Thymus (tissue), 11 donors: ENCODE measurements at regions not wholly inside any gene's neighbourhood (a gene's known extent, or its start where the extent isn't known, plus 50 kb on each side); places are given as distances from the start of the nearest gene placed in this dataset.

ENCODE experiments used
- DNase-seq, 9 donors: peaks; one replicate each; pipeline ENCODE4 v3.0.0-alpha.2; 2013; ENCODE audit warnings: low spot score in 9 of 9, low read depth in 6 of 9, missing footprints in 1 of 9
- H3K27ac ChIP-seq, 2 donors: one replicate each; pipeline ENCODE4 v1.5.1; 2013; ENCODE audit warnings: control low read depth in 1 of 2, low read depth in 1 of 2, low read length in 1 of 2, mild to moderate bottlenecking in 1 of 2, moderate library complexity in 1 of 2
- H3K27me3 ChIP-seq, 2 donors: one replicate each; pipeline ENCODE4 v1.5.1; 2013; ENCODE audit warnings: low read length in 1 of 2; ENCODE audit not compliant: control insufficient read depth in 2 of 2, insufficient read depth in 1 of 2
- H3K36me3 ChIP-seq, 2 donors: one replicate each; pipeline ENCODE4 v1.5.1; 2013; ENCODE audit warnings: low read length in 1 of 2, mild to moderate bottlenecking in 1 of 2, moderate library complexity in 1 of 2; ENCODE audit not compliant: control insufficient read depth in 2 of 2, insufficient read depth in 2 of 2
- H3K4me1 ChIP-seq, 2 donors: one replicate each; pipeline ENCODE4 v1.5.1; 2013; ENCODE audit warnings: low read length in 2 of 2; ENCODE audit not compliant: control insufficient read depth in 2 of 2, insufficient read depth in 2 of 2
- H3K4me3 ChIP-seq, 2 donors: one replicate each; pipeline ENCODE4 v1.5.1; 2013; ENCODE audit warnings: low read length in 2 of 2, control low read depth in 1 of 2, mild to moderate bottlenecking in 1 of 2
- H3K9me3 ChIP-seq, 2 donors: one replicate each; pipeline ENCODE4 v1.5.1; 2013; ENCODE audit warnings: low read length in 1 of 2, mild to moderate bottlenecking in 1 of 2; ENCODE audit not compliant: control insufficient read depth in 2 of 2, insufficient read depth in 1 of 2
- WGBS: extraction: QIAGEN DNeasy Blood & Tissue Kit; methylation state at CpG from one replicate; pipeline ENCODE4 v1.1.7; 2013; 5-methylcytosine and 5-hydroxymethylcytosine counted together
- donor health status: healthy.

DNA sequence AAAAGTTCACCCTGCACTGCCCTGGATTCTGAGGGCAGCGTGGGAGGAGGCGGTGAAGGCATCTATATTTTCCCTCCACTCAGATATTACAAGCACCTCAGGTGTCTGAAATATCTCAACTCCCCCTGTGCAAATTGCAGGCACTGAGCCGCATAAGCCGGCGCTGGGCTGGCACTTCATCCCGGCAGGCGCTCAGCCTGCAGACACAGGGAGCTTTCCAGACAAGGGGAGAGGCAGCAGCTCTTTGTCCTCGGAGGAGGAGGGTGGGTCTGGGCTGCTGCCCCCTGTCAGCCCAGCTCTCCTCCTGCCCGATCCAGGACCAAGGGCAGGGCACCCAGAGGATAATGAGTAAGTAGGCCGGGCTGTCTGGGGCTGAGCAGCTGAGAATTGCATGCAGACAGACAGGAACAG lies 189.3 kb upstream of the MYT1L start:
- H3K9me3 ChIP-seq = no peaks in the 10 kb centered on the region
- no peak overlapping the region for H3K4me3 ChIP-seq
- no peak for DNase-seq
- no peaks in the 10 kb centered on the region for H3K27me3 ChIP-seq
- H3K4me1 ChIP-seq = no peaks in the 10 kb centered on the region
- H3K36me3 ChIP-seq = no peaks in the 10 kb centered on the region
- no peak overlapping the region for H3K27ac ChIP-seq
- WGBS = 78% methylated on average over 10 of the region's 10 CpGs

DNA sequence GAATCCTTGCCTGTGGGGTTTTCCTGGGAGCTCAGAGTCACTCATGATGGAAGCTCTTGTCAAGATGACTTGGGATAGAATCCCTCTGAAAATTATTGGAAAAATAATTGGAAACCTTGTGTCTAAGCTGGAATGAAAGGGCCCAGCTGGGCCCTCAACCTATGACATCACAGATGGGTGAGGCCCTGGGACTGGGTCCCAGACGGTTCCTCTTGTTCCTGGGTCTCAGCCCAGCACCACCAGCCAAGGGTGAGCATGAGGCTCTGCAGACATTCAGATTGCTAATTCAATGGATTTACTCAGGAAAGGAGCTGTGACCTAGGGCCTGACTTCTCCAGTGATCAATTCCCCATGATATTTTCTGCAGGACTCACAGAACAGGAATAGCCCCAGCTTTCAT lies 188.3 kb upstream of the MYT1L start:
- H3K9me3 ChIP-seq = no peaks in the 10 kb centered on the region
- no peak overlapping the region for H3K27ac ChIP-seq
- no peak overlapping the region for H3K4me3 ChIP-seq
- no peaks in the 10 kb centered on the region for H3K27me3 ChIP-seq
- no peaks in the 10 kb centered on the region for H3K4me1 ChIP-seq
- no peaks in the 10 kb centered on the region for H3K36me3 ChIP-seq
- WGBS = 95% methylated on average over 1 of the region's 1 CpG
- no peak for DNase-seq

DNA sequence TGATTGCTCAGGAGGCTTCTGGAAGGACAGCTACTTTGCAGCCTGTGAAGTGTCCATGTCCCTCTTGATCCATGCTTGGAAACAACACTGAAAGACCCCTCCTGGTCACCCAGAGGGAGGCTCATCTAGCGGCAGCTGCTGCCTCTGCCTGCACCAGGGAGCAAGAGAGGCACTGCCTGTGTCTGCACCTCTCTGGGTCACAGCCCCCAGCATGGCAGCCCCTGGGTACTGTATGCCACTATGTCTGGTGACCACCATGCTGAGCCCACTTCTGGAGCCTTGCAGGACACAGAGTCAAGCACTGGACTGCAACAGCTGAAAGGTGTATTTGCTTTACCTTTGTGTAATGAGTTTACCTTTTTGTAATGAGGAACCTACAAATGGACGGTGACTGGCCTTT lies 186.3 kb upstream of the MYT1L start:
- WGBS = 90% methylated on average over 2 of the region's 2 CpGs
- no peaks in the 10 kb centered on the region for H3K9me3 ChIP-seq
- no peak overlapping the region for H3K27ac ChIP-seq
- no peaks in the 10 kb centered on the region for H3K4me1 ChIP-seq
- H3K4me3 ChIP-seq = no peak overlapping the region
- H3K36me3 ChIP-seq = no peaks in the 10 kb centered on the region
- DNase-seq = no peak
- no peaks in the 10 kb centered on the region for H3K27me3 ChIP-seq

DNA sequence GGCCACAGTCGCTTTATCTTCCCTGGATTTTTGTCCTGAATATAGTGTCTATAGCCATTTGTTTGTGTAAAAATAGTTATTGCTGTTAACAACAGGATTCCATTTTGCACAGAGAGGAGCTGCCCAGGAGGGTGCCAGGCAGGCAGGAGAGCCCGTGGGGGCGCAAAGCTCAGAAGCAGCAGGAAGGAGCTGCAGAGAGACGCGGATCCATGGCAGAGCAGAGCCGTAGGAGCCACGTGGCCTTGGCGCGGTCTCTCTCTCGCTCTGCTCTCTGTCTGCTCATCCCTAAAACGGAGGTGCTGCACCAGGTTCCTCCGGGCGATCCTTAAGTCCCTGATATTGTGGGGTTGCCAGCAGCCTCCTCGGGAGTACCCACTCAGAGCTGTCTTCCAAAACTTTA lies 185.3 kb upstream of the MYT1L start:
- WGBS = 95% methylated on average over 14 of the region's 14 CpGs
- no peak overlapping the region for H3K27ac ChIP-seq
- H3K27me3 ChIP-seq = no peaks in the 10 kb centered on the region
- no peak overlapping the region for H3K4me3 ChIP-seq
- H3K36me3 ChIP-seq = no peaks in the 10 kb centered on the region
- no peak for DNase-seq
- H3K4me1 ChIP-seq = no peaks in the 10 kb centered on the region
- H3K9me3 ChIP-seq = no peaks in the 10 kb centered on the region

DNA sequence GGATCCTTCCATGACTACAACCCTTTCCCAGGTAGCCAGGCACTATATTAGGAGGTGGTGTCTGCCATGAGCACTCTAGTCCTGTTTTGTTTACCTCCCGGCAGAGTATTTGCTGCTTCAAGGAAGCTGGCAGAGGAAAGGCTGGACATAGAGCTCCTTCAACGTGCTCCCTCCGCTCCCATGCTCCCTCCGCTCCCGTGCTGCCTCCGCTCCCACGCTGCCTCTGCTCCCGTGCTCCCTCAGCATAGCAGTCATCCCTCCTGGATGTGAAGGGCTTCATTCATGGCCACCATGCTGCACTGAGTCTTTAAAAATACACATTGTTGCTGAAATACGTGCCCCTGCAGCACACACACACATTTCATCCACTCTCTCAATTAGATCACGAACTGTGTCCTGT lies 181.9 kb upstream of the MYT1L start:
- H3K36me3 ChIP-seq = no peaks in the 10 kb centered on the region
- H3K4me3 ChIP-seq = no peak overlapping the region
- no peaks in the 10 kb centered on the region for H3K27me3 ChIP-seq
- H3K4me1 ChIP-seq = no peaks in the 10 kb centered on the region
- H3K27ac ChIP-seq = no peak overlapping the region
- no peak for DNase-seq
- no peaks in the 10 kb centered on the region for H3K9me3 ChIP-seq
- 87% methylated on average over 10 of the region's 10 CpGs for WGBS

DNA sequence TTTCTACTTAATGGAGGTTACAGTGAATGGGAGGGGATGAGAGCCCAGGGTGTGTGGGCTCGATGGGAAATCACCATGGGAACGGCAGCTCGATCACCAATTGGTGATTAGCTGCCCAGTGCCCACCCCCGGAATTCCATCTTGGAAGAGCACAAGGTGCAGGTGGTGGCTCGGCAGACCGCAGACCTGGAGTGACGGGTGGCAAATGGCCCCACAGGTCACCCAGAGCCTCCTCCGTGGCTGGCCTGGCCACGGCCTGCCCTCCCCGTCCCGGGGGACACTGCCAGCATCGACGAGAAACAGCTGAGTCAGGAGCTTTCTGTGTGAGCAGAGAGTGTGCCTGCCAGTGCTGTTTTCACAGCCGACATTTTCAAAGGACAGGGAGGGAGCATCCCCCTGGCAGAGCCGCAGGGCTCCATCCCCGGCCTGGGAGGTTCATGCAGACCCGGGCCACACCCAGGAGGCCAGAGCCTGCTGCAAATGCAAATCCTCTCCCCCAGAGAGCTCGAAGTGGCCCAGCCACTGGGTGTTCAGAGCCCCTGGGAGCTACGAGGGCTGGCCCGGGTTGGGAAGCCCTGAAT lies 176.4 kb upstream of the MYT1L start:
- Histone ChIP-seq H3K9me3 (no peaks in the 10 kb centered on the region), H3K27ac (no peak overlapping the region), H3K36me3 (no peaks in the 10 kb centered on the region), H3K4me1 (no peaks in the 10 kb centered on the region), H3K27me3 (peaks cover 0 to 2% of the 10 kb centered on the region in 2 donors), H3K4me3 (no peak overlapping the region)
- no peak for DNase-seq
- WGBS = 87% methylated on average over 20 of the region's 20 CpGs

DNA sequence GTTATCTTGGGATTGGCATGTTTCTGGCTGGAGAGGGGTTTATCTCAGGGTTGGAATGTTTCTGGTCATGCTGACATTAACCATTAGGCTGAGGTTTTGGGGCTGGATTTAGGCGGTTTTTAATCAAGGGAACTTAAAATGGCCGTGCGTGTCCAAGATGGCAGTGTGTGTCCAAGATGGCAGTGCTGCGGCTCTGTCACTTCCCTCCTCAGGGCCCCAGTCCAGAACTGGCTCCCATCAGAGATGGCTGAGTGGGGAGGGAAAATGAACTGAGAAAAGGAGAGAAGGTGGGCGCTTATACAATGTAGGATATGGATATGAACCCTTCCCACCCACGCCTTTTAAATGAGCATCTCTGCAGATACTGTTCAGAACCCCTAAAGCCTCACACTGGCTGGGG lies 175.5 kb upstream of the MYT1L start:
- Histone ChIP-seq H3K27ac (no peak overlapping the region), H3K36me3 (no peaks in the 10 kb centered on the region), H3K9me3 (no peaks in the 10 kb centered on the region), H3K27me3 (peaks cover 0 to 2% of the 10 kb centered on the region in 2 donors), H3K4me1 (no peaks in the 10 kb centered on the region), H3K4me3 (no peak overlapping the region)
- WGBS = 99% methylated on average over 6 of the region's 6 CpGs
- no peak for DNase-seq

DNA sequence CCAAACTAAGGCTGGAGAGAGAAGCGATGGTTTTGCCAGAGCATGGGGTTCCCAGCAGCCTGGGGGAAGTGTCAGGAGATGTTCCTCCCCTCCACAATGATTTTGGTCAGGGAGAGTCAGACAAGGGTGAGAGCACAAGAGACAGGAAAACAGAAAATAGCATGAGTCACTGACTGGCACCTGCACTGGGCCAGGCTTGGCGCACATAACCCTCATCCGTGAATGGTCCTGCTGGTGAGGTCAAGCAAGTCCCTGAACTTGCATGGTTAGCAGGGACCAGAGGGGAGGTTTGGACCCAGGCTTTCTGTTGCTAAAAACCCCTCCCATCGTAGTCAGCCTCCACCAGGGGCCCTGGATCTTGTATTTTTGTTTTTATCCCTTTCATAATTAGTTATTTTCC lies 174.5 kb upstream of the MYT1L start:
- Histone ChIP-seq H3K4me3 (no peak overlapping the region), H3K36me3 (no peaks in the 10 kb centered on the region), H3K27me3 (peaks cover 0 to 2% of the 10 kb centered on the region in 2 donors), H3K4me1 (no peaks in the 10 kb centered on the region), H3K27ac (no peak overlapping the region), H3K9me3 (no peaks in the 10 kb centered on the region)
- DNase-seq = no peak
- 89% methylated on average over 4 of the region's 4 CpGs for WGBS

DNA sequence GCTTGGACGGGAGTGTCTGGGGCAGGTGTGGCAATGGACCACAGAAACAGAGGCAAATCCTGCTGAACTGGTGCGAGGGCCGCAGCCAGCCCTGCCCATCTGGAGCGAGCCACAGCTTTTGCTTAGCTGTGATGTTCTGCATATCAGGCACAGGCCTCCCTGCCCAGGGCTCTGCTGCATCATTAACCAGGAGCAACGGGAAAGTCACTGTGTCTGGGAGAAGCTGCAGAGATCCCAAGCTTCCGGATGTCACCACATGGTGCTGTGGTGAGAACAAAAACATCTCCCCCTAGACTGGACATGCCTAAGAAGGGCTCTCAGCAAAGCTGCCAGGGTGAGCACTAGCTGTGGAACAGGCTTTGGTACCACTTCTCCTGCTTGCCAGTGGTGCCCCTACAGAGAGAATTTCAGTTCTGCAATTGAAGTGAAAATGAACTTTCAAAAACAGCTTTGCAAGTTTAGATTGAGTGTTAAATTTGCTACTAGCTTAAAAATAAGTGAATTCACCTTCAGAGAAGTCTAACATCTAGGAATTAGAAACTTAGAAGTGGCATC lies 172.9 kb upstream of the MYT1L start:
- Histone ChIP-seq H3K4me1 (no peaks in the 10 kb centered on the region), H3K4me3 (no peak overlapping the region), H3K27ac (no peak overlapping the region), H3K36me3 (no peaks in the 10 kb centered on the region), H3K27me3 (peaks cover 0 to 2% of the 10 kb centered on the region in 2 donors), H3K9me3 (no peaks in the 10 kb centered on the region)
- 91% methylated on average over 6 of the region's 6 CpGs for WGBS
- DNase-seq = no peak

DNA sequence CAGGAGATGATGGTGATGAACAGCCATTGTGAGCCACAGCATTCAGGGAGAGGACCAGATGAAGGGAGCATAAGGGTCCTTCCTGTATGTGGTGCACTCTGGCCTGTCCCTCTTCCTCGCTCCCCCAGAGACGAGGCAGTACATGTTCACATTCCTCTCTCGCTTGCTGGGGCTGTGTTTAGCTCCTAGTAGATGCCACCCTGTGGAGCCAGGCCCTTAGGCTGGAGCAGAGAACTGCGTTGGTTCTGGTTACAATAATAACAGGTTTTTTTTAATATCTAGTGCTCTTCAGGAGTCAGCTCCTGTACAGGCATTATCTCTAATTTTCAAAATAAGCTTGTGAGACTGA lies 171.1 kb upstream of the MYT1L start:
- Histone ChIP-seq H3K4me3 (no peak overlapping the region), H3K4me1 (no peaks in the 10 kb centered on the region), H3K27me3 (no peaks in the 10 kb centered on the region), H3K36me3 (no peaks in the 10 kb centered on the region), H3K27ac (no peak overlapping the region), H3K9me3 (no peaks in the 10 kb centered on the region)
- no peak for DNase-seq
- 94% methylated on average over 4 of the region's 4 CpGs for WGBS
